OCI-LY1 (cell line): ENCODE measurements at regions not wholly inside any gene's neighbourhood (a gene's known extent, or its start where the extent isn't known, plus 50 kb on each side); places are given as distances from the start of the nearest gene placed in this dataset.

Experiments
- CTCF ChIP-seq: fragments of 200-600 bp; sonication (generic), shearing (Covaris generic); IDR thresholded peaks from 2 replicates; pipeline ENCODE4 v1.5.1; 2017; ENCODE audit warnings: mild to moderate bottlenecking, antibody characterized with exemption, low read length, moderate library complexity, mixed read lengths
- EZH2 ChIP-seq: fragments of 200-600 bp; sonication (generic), shearing (Covaris generic); IDR thresholded peaks from 2 replicates; pipeline ENCODE4 v1.8.0; 2017; ENCODE audit warnings: borderline replicate concordance, mixed run types, mild to moderate bottlenecking, antibody characterized with exemption, low read length, moderate library complexity, mixed read lengths

GRCh38 chr2:67043781-67044478 lies 353.2 kb upstream of the ETAA1 start:
- TF ChIP-seq CTCF = no peak
- TF ChIP-seq EZH2 = no peak
